ENCODE measurements at regions not wholly inside any gene's neighbourhood (a gene's known extent, or its start where the extent isn't known, plus 50 kb on each side); places are given as distances from the start of the nearest gene placed in this dataset.

DNA sequence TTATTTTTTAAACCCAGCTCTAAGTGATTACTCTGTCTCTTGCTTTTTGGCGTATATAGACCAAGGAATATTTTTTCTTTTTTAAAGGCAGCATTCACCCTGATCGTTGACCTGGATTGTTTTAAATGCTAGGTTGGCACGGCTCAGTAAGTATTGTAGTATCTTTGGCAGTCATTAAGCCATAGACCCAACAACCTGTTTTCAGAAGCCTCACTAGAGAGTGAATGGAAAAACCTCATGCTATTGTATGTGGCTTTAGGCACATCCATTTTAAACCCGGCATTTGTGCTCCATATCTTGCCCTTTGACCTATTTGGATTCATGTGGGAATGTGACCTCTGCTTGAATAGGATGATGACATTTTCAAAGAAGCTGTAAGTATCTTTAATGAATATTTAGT lies 183.9 kb downstream of the SNCA start:
- H3K79me2 ChIP-seq (ENCODE audit: control insufficient read depth, insufficient read depth, low read length), result no peaks in the 10 kb centered on the region
- no peaks in the 10 kb centered on the region for H3K27me3 ChIP-seq (replicated peaks in 1 of 4; ENCODE audit: control extremely low read depth in 1 of 4, control insufficient read depth in 3 of 4, insufficient read depth in 4 of 4, low read length in 3 of 4)
- H3K9me3 ChIP-seq (ENCODE audit: control extremely low read depth in 1 of 3, control insufficient read depth in 2 of 3, insufficient read depth in 1 of 3, low read length in 2 of 3), result no peaks in the 10 kb centered on the region
- H3K4me1 ChIP-seq (ENCODE audit: control insufficient read depth in 2 of 2, insufficient read depth in 2 of 2, low read length in 2 of 2), result no peaks in the 10 kb centered on the region
- WGBS (ENCODE audit: insufficient coverage), result no CpG with 5 or more reads among the region's 4 CpGs
- H3K4me3 Mint-ChIP-seq, result no peak overlapping the region
- no peak for DNase-seq
- H2AFZ ChIP-seq (ENCODE audit: insufficient read depth, low read depth, low read length, poor library complexity, severe bottlenecking), result no peak overlapping the region
- TF ChIP-seq, protein P1, sequence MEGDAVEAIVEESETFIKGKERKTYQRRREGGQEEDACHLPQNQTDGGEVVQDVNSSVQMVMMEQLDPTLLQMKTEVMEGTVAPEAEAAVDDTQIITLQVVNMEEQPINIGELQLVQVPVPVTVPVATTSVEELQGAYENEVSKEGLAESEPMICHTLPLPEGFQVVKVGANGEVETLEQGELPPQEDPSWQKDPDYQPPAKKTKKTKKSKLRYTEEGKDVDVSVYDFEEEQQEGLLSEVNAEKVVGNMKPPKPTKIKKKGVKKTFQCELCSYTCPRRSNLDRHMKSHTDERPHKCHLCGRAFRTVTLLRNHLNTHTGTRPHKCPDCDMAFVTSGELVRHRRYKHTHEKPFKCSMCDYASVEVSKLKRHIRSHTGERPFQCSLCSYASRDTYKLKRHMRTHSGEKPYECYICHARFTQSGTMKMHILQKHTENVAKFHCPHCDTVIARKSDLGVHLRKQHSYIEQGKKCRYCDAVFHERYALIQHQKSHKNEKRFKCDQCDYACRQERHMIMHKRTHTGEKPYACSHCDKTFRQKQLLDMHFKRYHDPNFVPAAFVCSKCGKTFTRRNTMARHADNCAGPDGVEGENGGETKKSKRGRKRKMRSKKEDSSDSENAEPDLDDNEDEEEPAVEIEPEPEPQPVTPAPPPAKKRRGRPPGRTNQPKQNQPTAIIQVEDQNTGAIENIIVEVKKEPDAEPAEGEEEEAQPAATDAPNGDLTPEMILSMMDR (IDR thresholded peaks at IDR 0.05), result no peak
- no peak for TF ChIP-seq EZH2 (IDR thresholded peaks at IDR 0.05; ENCODE audit: borderline replicate concordance, insufficient read depth, low read depth, low read length, poor library complexity, severe bottlenecking)
- no peak overlapping the region for H3K27ac ChIP-seq (ENCODE audit: low read length in 2 of 2)
- no peak for ATAC-seq (ENCODE audit: low read depth)
- no peak overlapping the region for H3K4me2 ChIP-seq (replicated peaks; ENCODE audit: low read depth, low read length, poor library complexity, severe bottlenecking)
- H3K27me3 Mint-ChIP-seq, result peaks cover 7% of the 10 kb centered on the region
- ChIA-PET CTCF (no interaction called here), POLR2A (no interaction called here)
- H3K36me3 ChIP-seq (replicated peaks in 1 of 2; ENCODE audit: control extremely low read depth in 1 of 2, control insufficient read depth in 1 of 2, extremely low read depth in 1 of 2, insufficient read depth in 2 of 2, low read length in 1 of 2), result no peaks in the 10 kb centered on the region
- H3K4me3 ChIP-seq (ENCODE audit: control extremely low read depth in 1 of 5, extremely low read depth in 1 of 5, insufficient read depth in 1 of 5, low read depth in 2 of 5, low read length in 4 of 5), result no peak overlapping the region
- H3K4me1 Mint-ChIP-seq, result peaks cover 3% of the 10 kb centered on the region
- intact Hi-C loops (cut with micrococcal nuclease), result no loop called here
- H3K9me3 Mint-ChIP-seq (ENCODE audit: insufficient read depth), result no peaks in the 10 kb centered on the region
- H3K27ac Mint-ChIP-seq, result no peak overlapping the region
- H3K9ac ChIP-seq (ENCODE audit: low read length), result no peak overlapping the region
- H4K20me1 ChIP-seq (ENCODE audit: control insufficient read depth, insufficient read depth, low read length, poor library complexity, severe bottlenecking), result no peaks in the 10 kb centered on the region

DNA sequence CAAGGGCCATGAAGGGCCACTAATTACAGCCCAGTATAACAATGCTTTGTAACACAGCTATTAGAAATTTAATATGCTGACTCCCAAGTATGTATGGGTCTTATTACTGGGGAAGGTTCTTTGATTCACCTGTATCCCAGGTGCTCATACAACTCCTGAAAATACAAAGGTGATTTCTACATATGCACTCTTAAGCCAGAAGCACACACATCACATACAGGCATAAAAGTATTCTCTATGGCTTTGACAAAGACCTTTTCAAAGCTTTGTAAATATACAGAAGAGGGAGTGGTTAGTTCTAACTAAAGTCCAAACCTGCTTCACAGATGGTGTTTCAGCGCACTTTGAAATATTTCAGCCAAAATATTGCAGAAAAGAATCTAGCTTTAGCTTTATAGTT lies 191.5 kb downstream of the SNCA start:
- Histone ChIP-seq H3K27me3 (replicated peaks in 1 of 4; ENCODE audit: control extremely low read depth in 1 of 4, control insufficient read depth in 3 of 4, insufficient read depth in 4 of 4, low read length in 3 of 4) (no peaks in the 10 kb centered on the region), H3K79me2 (ENCODE audit: control insufficient read depth, insufficient read depth, low read length) (no peaks in the 10 kb centered on the region), H3K27ac (ENCODE audit: low read length in 2 of 2) (no peak overlapping the region), H3K36me3 (replicated peaks in 1 of 2; ENCODE audit: control extremely low read depth in 1 of 2, control insufficient read depth in 1 of 2, extremely low read depth in 1 of 2, insufficient read depth in 2 of 2, low read length in 1 of 2) (no peaks in the 10 kb centered on the region), H3K9me3 (ENCODE audit: control extremely low read depth in 1 of 3, control insufficient read depth in 2 of 3, insufficient read depth in 1 of 3, low read length in 2 of 3) (no peaks in the 10 kb centered on the region), H3K4me1 (ENCODE audit: control insufficient read depth in 2 of 2, insufficient read depth in 2 of 2, low read length in 2 of 2) (no peaks in the 10 kb centered on the region), H3K4me2 (replicated peaks; ENCODE audit: low read depth, low read length, poor library complexity, severe bottlenecking) (no peak overlapping the region), H3K4me3 (ENCODE audit: control extremely low read depth in 1 of 5, extremely low read depth in 1 of 5, insufficient read depth in 1 of 5, low read depth in 2 of 5, low read length in 4 of 5) (no peak overlapping the region), H2AFZ (ENCODE audit: insufficient read depth, low read depth, low read length, poor library complexity, severe bottlenecking) (no peak overlapping the region), H3K9ac (ENCODE audit: low read length) (no peak overlapping the region), H4K20me1 (ENCODE audit: control insufficient read depth, insufficient read depth, low read length, poor library complexity, severe bottlenecking) (no peaks in the 10 kb centered on the region)
- intact Hi-C loops (cut with micrococcal nuclease), result no loop called here
- no peaks in the 10 kb centered on the region for H3K27me3 Mint-ChIP-seq
- H3K4me1 Mint-ChIP-seq, result no peaks in the 10 kb centered on the region
- H3K4me3 Mint-ChIP-seq, result no peak overlapping the region
- DNase-seq (no peak), ATAC-seq (ENCODE audit: low read depth) (no peak)
- POLR2A ChIA-PET, result no interaction called here
- CTCF ChIA-PET, result interaction anchor here (0.7 kb wide), 1 partner anchor 748 kb away, joined by 3 read pairs; no protein-coding TSS in a partner anchor
- WGBS (ENCODE audit: insufficient coverage), result no CpG with 5 or more reads among the region's 1 CpG
- TF ChIP-seq, protein P1 (IDR thresholded peaks at IDR 0.05), result no peak
- no peak for TF ChIP-seq EZH2 (IDR thresholded peaks at IDR 0.05; ENCODE audit: borderline replicate concordance, insufficient read depth, low read depth, low read length, poor library complexity, severe bottlenecking)
- H3K27ac Mint-ChIP-seq, result no peak overlapping the region
- no peaks in the 10 kb centered on the region for H3K9me3 Mint-ChIP-seq (ENCODE audit: insufficient read depth)
